Activated CD4-positive, alpha-beta T cell treated with anti-CD3 and anti-CD28 coated beads for 1 hour (primary cell): ENCODE measurements at regions not wholly inside any gene's neighbourhood (a gene's known extent, or its start where the extent isn't known, plus 50 kb on each side); places are given as distances from the start of the nearest gene placed in this dataset.
"Not testable (repeated sequence)": the region's sequence is repeated elsewhere in the genome, so short reads cannot be mapped to it uniquely, and the experiment has no call there.

Experiments used
- DNase-seq: peaks from one replicate; pipeline ENCODE4 v3.0.0-alpha.2; 2020

- DNase-seq: no peak
Observed at GRCh38 chr5:116751684-116752083, 177.1 kb upstream of the SEMA6A start.

- no peak for DNase-seq
Observed at GRCh38 chr5:116750631-116751580, 176.3 kb upstream of the SEMA6A start.

- no peak for DNase-seq
Observed at GRCh38 chr5:116747881-116748280, 173.3 kb upstream of the SEMA6A start.

GRCh38 chr5:116746668-116747067 lies 172.0 kb upstream of the SEMA6A start:
- no peak for DNase-seq

- DNase-seq: no peak
Observed at GRCh38 chr5:116740771-116741170, 166.1 kb upstream of the SEMA6A start.

GRCh38 chr5:116739571-116739970 lies 164.9 kb upstream of the SEMA6A start:
- no peak for DNase-seq

- no peak for DNase-seq
Observed at GRCh38 chr5:116738615-116739261, 164.1 kb upstream of the SEMA6A start.

GRCh38 chr5:116738239-116738614 lies 163.6 kb upstream of the SEMA6A start:
- no peak for DNase-seq

GRCh38 chr5:116736671-116737070 lies 162.0 kb upstream of the SEMA6A start:
- no peak for DNase-seq

GRCh38 chr5:116733991-116734975 lies 159.7 kb upstream of the SEMA6A start:
- no peak for DNase-seq

- DNase-seq: no peak
Observed at GRCh38 chr5:116732591-116732990, 158.0 kb upstream of the SEMA6A start.

GRCh38 chr5:116731432-116731831 lies 156.8 kb upstream of the SEMA6A start:
- DNase-seq: no peak

- DNase-seq: no peak
Observed at GRCh38 chr5:116730706-116731105, 156.1 kb upstream of the SEMA6A start.

GRCh38 chr5:116730185-116730584 lies 155.6 kb upstream of the SEMA6A start:
- DNase-seq: no peak

GRCh38 chr5:116727248-116727647 lies 152.6 kb upstream of the SEMA6A start:
- DNase-seq: no peak

- not testable (repeated sequence) for DNase-seq
Observed at GRCh38 chr5:116726180-116726579, 151.6 kb upstream of the SEMA6A start.

GRCh38 chr5:116724971-116725370 lies 150.3 kb upstream of the SEMA6A start:
- DNase-seq: no peak

GRCh38 chr5:116722651-116723050 lies 148.0 kb upstream of the SEMA6A start:
- no peak for DNase-seq

GRCh38 chr5:116719106-116719505 lies 144.5 kb upstream of the SEMA6A start:
- no peak for DNase-seq

- no peak for DNase-seq
Observed at GRCh38 chr5:116718317-116718716, 143.7 kb upstream of the SEMA6A start.

GRCh38 chr5:116709082-116709481 lies 134.5 kb upstream of the SEMA6A start:
- no peak for DNase-seq

GRCh38 chr5:116705121-116705519 lies 130.5 kb upstream of the SEMA6A start:
- DNase-seq: not testable (repeated sequence)

- DNase-seq: no peak
Observed at GRCh38 chr5:116703941-116704340, 129.3 kb upstream of the SEMA6A start.
